PC-3 (cell line): ENCODE measurements at regions not wholly inside any gene's neighbourhood (a gene's known extent, or its start where the extent isn't known, plus 50 kb on each side); places are given as distances from the start of the nearest gene placed in this dataset.

ENCODE experiments used
- CTCF ChIP-seq: fragments of 300-600 bp; sonication (generic); conservative IDR thresholded peaks from 2 replicates; pipeline ENCODE4 v1.5.1; 2017; ENCODE audit warnings: antibody characterized with exemption, low read depth, mild to moderate bottlenecking, low read length
- EZH2 ChIP-seq: fragments of 300-600 bp; sonication (generic); IDR thresholded peaks from one replicate; pipeline ENCODE4 v1.6.1; 2017; ENCODE audit warnings: antibody characterized with exemption, mild to moderate bottlenecking, low read length; ENCODE audit not compliant: unreplicated experiment
- EZH2phosphoT487 ChIP-seq: fragments of 300-600 bp; sonication (generic); IDR thresholded peaks from 2 replicates; pipeline ENCODE4 v1.6.1; 2018; ENCODE audit warnings: mild to moderate bottlenecking, antibody characterized with exemption, low read length, borderline replicate concordance

- TF ChIP-seq CTCF (no peak), EZH2 (no peak), EZH2phosphoT487 (no peak)
Observed at GRCh38 chr1:17941431-17942189, 166.0 kb upstream of the IGSF21 start.
